ENCODE measurements at regions not wholly inside any gene's neighbourhood (a gene's known extent, or its start where the extent isn't known, plus 50 kb on each side); places are given as distances from the start of the nearest gene placed in this dataset.
"Not testable (repeated sequence)": the region's sequence is repeated elsewhere in the genome, so short reads cannot be mapped to it uniquely, and the experiment has no call there.

DNA sequence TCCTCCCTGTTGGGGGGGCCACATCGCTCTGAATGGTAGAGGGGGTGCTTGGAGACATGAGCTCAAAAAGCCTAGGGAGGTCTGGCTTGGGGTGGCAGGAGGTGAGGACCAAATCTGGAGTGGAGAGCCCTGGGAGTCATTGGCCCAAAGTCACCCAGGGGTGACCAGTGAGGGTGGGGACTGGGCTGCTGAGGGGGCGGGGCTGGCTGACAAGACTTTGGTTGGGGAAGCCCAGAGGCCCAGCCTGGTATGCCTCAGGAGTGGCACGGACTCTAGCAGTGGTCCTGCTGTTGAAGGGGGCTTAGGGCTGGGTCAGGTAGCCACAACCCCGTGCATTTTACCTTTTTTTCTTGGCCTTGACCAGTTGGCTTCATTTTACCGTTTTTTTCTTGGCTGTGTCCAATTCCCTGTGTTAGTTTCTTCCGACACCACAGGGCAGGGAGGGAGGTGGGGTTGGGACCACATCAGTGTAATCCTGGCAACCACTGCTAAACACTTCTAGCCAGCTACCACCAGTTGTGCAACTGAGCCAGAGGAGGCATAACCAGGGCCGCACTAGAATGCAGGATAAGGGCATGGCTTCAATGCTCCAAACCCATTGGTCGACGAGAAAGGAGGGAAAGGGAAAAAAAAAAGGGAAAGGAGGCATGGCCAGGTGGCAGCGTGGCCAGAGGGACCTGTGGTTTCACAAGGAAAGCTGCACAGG lies 105.3 kb upstream of the C2CD4B start:
- no peak for DNase-seq (ENCODE audit: low spot score)

GRCh38 chr15:62272290-62272689 lies 107.2 kb upstream of the C2CD4B start:
- DNase-seq (ENCODE audit: low spot score) = no peak

DNA sequence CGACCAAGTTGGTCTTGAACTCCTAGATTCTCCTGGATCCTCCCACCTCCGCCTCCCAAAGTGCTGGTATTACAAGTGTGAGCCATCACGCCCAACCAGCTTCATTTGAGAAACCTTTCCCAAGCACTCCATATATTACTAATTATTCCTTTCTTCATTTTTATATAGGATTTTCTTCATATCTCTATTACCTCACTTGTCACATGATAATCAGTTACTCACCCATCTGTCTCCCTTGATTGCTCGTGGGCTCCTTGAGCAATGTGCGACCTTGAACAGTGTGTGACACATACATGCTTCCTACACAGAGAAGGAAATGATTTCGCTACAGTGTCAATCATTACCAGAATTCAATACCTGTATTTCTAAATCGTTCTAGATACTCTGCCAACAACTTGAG lies 110.7 kb upstream of the C2CD4B start:
- DNase-seq (ENCODE audit: low spot score) = no peak

DNA sequence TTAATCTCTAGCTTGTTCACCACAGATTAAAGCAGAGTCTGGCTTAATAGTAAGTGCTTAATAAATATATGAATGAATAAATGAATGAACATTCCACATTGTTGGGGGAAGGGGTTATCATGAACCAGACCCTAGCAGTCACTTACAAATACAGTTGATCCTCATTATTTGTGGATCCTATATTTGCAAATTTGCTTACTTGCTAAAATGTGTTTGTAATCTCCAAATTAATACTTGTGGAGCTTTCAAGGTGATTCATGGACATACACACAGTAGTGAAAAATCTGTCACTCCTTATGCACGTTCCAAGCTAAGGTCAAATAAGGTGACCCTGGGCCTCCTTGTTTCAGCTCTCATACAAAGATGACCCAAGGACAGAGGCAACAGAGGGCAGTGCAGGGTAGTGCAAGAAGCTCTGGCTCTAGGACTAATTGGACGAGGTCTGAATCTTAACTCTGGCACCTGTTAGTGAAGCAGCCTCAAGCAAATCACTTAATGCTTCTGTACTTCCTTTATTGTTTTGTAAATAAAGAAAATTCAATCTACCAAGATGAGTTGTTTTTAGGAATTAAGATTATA lies 112.8 kb upstream of the C2CD4B start:
- no peak for DNase-seq (ENCODE audit: low spot score)

- DNase-seq (ENCODE audit: low spot score) = no peak
Measured at GRCh38 chr15:62278534-62278933, 113.4 kb upstream of the C2CD4B start.

- no peak for DNase-seq (ENCODE audit: low spot score)
Measured at GRCh38 chr15:62279041-62279440, 114.0 kb upstream of the C2CD4B start.

DNA sequence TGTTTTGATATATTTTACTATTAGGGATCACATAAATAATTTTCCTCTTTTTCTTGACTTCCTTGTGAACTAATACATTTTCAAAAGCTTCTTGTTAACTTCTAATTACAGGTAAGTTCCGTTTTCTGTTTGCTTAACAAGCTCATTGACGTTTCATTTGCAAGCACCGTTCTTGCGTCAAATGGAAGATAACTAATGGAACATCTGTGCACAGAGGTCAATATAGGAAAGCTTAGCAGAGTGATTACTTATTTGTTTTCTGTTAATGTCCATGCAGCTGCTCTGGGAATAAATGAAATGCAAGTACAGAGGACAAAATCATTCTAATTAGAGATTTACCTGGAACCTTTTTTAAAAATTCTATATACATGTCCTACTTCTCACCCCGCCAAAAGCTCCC lies 115.5 kb upstream of the C2CD4B start:
- DNase-seq (ENCODE audit: low spot score) = no peak

GRCh38 chr15:62281801-62282200 lies 116.7 kb upstream of the C2CD4B start:
- DNase-seq (ENCODE audit: low spot score) = not testable (repeated sequence)

DNA sequence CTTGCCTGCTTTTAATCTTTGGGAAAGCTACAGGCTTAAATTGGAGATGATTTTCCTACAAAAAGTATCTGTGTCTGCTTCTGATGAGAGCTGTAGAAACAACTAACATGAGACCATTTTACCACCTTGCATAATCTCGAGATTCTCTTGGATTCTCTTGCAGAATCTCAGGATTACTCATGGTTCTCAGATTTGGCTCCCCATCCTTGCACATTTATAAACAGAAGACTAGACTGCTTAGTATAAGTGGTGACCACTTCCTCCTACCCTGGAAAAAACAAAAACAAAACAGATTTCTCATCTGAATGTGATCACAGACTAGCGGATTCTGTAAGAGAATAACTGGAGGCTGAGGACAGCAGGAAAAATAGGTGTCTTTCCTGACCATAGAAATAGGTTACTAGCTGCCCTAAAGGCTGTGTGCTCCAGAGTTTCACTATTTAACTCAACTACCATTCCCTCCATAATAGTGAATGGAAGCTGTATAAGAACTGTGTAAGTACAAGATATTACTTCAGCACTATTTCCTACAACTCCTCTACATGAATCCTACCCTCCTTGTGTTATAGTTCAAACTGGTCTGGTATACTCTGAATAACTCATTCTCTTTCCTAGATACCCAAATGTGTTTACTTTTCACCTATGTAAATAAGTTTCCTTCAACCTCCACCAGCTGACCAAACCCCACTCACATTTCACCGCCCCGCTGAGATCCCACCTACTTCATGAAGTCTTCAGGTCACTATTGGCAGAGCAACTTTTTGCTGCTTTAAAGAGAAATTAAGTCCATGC lies 122.2 kb upstream of the C2CD4B start:
- no peak for DNase-seq (ENCODE audit: low spot score)

DNA sequence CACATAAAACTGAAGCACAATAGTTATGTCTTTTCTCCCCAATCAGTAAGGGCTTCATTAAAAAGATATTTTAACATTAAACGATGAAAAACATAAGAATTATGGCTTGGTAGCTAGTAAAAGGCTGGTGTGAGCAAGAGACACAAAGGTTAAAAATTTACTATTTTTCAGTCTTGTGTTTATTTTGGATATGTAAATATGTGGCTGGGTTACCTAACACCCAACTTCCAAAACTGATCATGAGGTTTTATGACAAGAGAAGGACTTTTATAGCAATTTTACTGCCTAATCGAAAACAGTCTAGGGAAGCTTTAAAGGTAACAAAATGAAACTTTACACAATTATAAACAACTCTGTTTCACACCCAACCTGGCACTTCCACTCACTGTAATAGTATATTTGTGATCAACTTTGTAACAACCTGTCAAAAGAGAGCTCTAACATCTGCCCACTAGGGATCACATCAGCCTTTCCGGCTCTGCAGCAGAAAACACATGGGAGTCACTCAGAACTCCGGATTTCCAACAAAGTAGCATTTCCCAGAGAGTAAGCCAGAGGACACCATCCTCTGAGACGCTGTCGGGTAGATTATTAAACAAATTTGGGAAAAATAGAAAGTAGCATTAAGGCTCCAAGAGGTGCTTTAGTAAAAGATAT lies 123.4 kb upstream of the C2CD4B start:
- DNase-seq (ENCODE audit: low spot score) = no peak

DNA sequence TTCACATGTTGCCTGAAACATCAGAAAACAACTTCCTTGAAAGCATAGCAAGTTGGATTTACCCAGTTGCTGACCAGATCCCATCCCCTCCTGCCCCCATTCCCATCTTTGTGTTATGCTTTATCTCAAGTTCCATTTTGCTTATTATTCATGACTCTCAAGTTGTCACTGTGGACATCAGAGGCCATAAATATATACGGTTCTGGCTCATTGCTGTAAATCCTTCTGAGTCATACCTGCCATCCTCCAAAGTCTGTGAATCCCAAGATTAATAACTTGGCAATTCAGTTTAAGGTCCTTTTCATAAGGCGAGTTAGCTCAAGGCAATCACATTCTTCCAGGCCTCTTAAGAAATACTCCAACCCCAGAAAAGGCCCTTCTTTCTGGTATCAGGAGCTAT lies 126.2 kb upstream of the C2CD4B start:
- no peak for DNase-seq (ENCODE audit: low spot score)

- no peak for DNase-seq (ENCODE audit: low spot score)
Measured at GRCh38 chr15:62296756-62297507, 131.8 kb upstream of the C2CD4B start.

DNA sequence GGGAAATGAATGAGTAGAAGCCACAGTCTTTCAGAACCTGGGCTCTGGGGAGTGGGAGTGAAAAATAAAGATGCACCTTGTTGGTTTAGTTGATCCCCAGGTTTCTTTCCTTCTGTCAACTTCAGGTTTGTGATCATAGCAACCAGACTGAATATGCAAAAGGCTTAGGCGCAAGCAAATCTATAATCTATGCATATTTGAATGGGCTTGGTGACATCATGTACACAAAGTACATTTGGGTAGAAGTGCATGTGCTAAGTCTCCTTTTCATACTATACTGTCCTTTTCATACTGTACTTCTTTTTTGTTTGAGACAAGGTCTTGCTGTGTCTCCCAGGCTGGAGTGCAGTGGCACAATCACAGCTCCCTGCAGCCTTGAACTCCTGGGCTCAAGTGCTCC lies 132.4 kb upstream of the C2CD4B start:
- no peak for DNase-seq (ENCODE audit: low spot score)

DNA sequence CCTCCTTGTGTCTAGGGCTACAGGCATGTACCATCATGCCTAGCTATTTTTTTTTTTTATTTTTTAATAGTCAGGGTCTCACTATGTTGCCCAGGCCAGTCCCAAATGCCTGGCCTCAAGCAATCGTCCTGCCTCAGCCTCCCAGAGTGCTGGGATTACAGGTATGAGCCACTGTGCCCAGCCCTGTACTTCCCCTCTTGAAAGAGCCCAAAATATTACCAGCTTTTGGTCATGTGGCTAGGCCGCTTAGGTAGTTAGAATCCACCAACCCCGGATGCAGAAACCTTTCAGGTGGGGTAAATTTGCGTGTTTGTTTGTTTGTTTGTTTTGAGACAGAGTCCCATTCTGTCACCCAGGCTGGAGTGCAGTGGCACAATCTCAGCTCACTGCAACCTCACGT lies 132.8 kb upstream of the C2CD4B start:
- no peak for DNase-seq (ENCODE audit: low spot score)

- no peak for DNase-seq (ENCODE audit: low spot score)
Measured at GRCh38 chr15:62298811-62299210, 133.7 kb upstream of the C2CD4B start.

GRCh38 chr15:62299541-62299940 lies 134.5 kb upstream of the C2CD4B start:
- no peak for DNase-seq (ENCODE audit: low spot score)

GRCh38 chr15:62301993-62302675 lies 137.0 kb upstream of the C2CD4B start:
- no peak for DNase-seq (ENCODE audit: low spot score)

DNA sequence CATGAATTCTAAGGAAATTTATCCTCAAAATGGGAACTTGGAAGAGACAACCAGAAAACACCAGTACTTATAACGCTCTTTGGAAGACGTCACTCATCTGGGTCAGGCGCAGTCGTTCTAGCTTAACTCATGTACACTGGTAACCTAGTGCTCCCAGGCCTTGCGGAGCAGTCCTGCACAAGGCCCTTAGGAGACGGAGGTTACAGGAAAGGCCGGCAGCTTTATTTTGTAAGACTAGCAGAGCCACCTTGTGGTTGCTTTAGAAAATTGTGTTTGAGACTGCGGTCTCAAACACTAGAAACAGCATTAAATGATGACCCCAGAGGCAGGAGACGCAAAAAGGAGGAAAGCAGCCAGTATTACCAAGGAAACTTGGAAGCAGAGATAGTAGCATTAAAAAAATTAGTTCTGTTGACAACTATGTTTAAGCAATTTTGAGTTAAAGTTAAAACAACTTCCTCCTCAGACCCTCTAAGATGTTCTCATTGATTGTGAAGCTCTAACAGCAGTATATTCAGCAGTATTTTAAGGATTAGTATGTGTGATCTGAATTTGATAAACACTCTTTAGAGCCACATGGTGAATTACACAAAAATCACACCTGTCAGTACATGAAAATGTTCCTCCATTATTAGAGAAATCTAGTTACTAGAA lies 141.9 kb upstream of the C2CD4B start:
- peak; percentile 73 for DNase-seq (ENCODE audit: low spot score)

- DNase-seq (ENCODE audit: low spot score) = peak; percentile 51
Measured at GRCh38 chr15:62307551-62307950, 142.5 kb upstream of the C2CD4B start.

GRCh38 chr15:62316413-62317060 lies 151.5 kb upstream of the C2CD4B start:
- DNase-seq (ENCODE audit: low spot score) = no peak
